ENCODE measurements at regions not wholly inside any gene's neighbourhood (a gene's known extent, or its start where the extent isn't known, plus 50 kb on each side); places are given as distances from the start of the nearest gene placed in this dataset.
A peak's percentile ranks its signal among the peaks of the same experiment; 100 is the strongest.

- no peak overlapping the region for H3K4me3 ChIP-seq (ENCODE audit: low read depth, low read length)
- in situ Hi-C loops (cut with HindIII; ENCODE audit: low sequenced_read_pairs): no loop called here
- DNase-seq (ENCODE audit: low read depth): no peak
- no peak for TF ChIP-seq CTCF (IDR thresholded peaks at IDR 0.05; ENCODE audit: low read depth, low read length, missing control alignments)
Measured at GRCh38 chr13:33728271-33729037, 89.5 kb upstream of the RFC3 start.

DNA sequence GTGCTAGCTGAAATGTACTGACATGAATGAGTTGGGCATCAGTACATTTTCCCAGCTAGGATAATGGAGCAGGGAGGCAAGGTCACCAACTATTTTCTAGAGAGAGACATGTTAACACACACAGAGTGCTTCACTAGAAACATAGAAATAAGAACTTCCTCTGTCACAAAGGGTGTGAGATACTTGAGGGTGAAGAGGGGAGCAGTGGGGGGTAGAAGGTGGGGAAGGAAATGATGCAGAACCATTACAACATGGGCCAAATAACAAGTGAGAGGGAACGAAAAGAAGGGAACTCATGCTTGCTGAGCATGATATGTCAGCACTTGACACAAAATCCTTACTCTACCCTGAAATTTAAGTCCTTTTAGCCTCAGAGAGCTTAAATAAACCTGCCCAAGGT, 87.8 kb upstream of the RFC3 start:
- TF ChIP-seq CTCF (IDR thresholded peaks at IDR 0.05; ENCODE audit: low read depth, low read length, missing control alignments): no peak
- in situ Hi-C loops (cut with HindIII; ENCODE audit: low sequenced_read_pairs): loop anchor here (10.0 kb wide), 1 partner anchor 185 kb away; no protein-coding TSS in a partner anchor
- no peak overlapping the region for H3K4me3 ChIP-seq (ENCODE audit: low read depth, low read length)
- DNase-seq (ENCODE audit: low read depth): no peak

- no peak overlapping the region for H3K4me3 ChIP-seq (ENCODE audit: low read depth, low read length)
- in situ Hi-C loops (cut with HindIII; ENCODE audit: low sequenced_read_pairs): loop anchor here (10.0 kb wide), 1 partner anchor 186 kb away; no protein-coding TSS in a partner anchor
- no peak for DNase-seq (ENCODE audit: low read depth)
- TF ChIP-seq CTCF (IDR thresholded peaks at IDR 0.05; ENCODE audit: low read depth, low read length, missing control alignments): no peak
Measured at GRCh38 chr13:33730619-33731018, 87.3 kb upstream of the RFC3 start.

- no peak overlapping the region for H3K4me3 ChIP-seq (ENCODE audit: low read depth, low read length)
- in situ Hi-C loops (cut with HindIII; ENCODE audit: low sequenced_read_pairs): loop anchor here (10.0 kb wide), 1 partner anchor 190 kb away; no protein-coding TSS in a partner anchor
- no peak for DNase-seq (ENCODE audit: low read depth)
- TF ChIP-seq CTCF (IDR thresholded peaks at IDR 0.05; ENCODE audit: low read depth, low read length, missing control alignments): no peak
Measured at GRCh38 chr13:33735276-33735675, 82.7 kb upstream of the RFC3 start.

GRCh38 chr13:33739254-33739653, 78.7 kb upstream of the RFC3 start:
- no peak for DNase-seq (ENCODE audit: low read depth)
- no peak for TF ChIP-seq CTCF (IDR thresholded peaks at IDR 0.05; ENCODE audit: low read depth, low read length, missing control alignments)
- in situ Hi-C loops (cut with HindIII; ENCODE audit: low sequenced_read_pairs): loop anchor here (10.0 kb wide), 1 partner anchor 194 kb away; no protein-coding TSS in a partner anchor
- H3K4me3 ChIP-seq (ENCODE audit: low read depth, low read length): no peak overlapping the region

GRCh38 chr13:33740134-33740538, 77.8 kb upstream of the RFC3 start:
- TF ChIP-seq CTCF (IDR thresholded peaks at IDR 0.05; ENCODE audit: low read depth, low read length, missing control alignments): no peak
- in situ Hi-C loops (cut with HindIII; ENCODE audit: low sequenced_read_pairs): no loop called here
- H3K4me3 ChIP-seq (ENCODE audit: low read depth, low read length): no peak overlapping the region
- DNase-seq (ENCODE audit: low read depth): peak; percentile 76

Measured in astrocyte of the cerebellum (primary cell).